GM23338 (cell line): ENCODE measurements at regions not wholly inside any gene's neighbourhood (a gene's known extent, or its start where the extent isn't known, plus 50 kb on each side); places are given as distances from the start of the nearest gene placed in this dataset.
"Not testable (repeated sequence)": the region's sequence is repeated elsewhere in the genome, so short reads cannot be mapped to it uniquely, and the experiment has no call there.

Source experiments
- ATAC-seq: fragments of 200-7000 bp; cut with Tn5 transposase; 3 replicates; pipeline ENCODE4 v1.9.1; 2020
- DNase-seq: peaks from one replicate; pipeline ENCODE4 v3.0.0-alpha.2; 2015; ENCODE audit warnings: low spot score
- H2AFZ ChIP-seq: fragments of 200-600 bp; sonication (generic); 2 replicates; pipeline ENCODE4 v1.8.0; 2016; ENCODE audit warnings: antibody characterized with exemption, mild to moderate bottlenecking, moderate library complexity
- H3F3A ChIP-seq: fragments of 200-600 bp; sonication (generic); replicated peaks from 2 replicates; pipeline ENCODE4 v1.8.0; 2017; ENCODE audit warnings: antibody characterized with exemption, mixed run types, low read depth
- H3K27ac ChIP-seq: fragments of 200-600 bp; sonication (generic); 2 replicates; pipeline ENCODE4 v1.6.1; 2016; ENCODE audit warnings: low read depth
- H3K27me3 ChIP-seq: fragments of 200-600 bp; sonication (generic); 2 replicates; pipeline ENCODE4 v1.8.0; 2016; ENCODE audit warnings: mild to moderate bottlenecking, mixed run types, moderate library complexity; ENCODE audit not compliant: insufficient read depth
- H3K36me3 ChIP-seq: fragments of 200-600 bp; sonication (generic); 2 replicates; pipeline ENCODE4 v1.8.0; 2016; ENCODE audit warnings: mild to moderate bottlenecking; ENCODE audit not compliant: insufficient read depth
- H3K4me1 ChIP-seq: fragments of 200-600 bp; sonication (generic); 2 replicates; pipeline ENCODE4 v1.8.0; 2016; ENCODE audit warnings: mild to moderate bottlenecking, moderate library complexity; ENCODE audit not compliant: insufficient read depth
- H3K4me2 ChIP-seq: fragments of 200-600 bp; sonication (generic); 2 replicates; pipeline ENCODE4 v1.7.1; 2017; ENCODE audit warnings: mixed run types
- H3K4me3 ChIP-seq: fragments of 200-600 bp; sonication (generic); 2 replicates; pipeline ENCODE4 v1.6.1; 2016; ENCODE audit warnings: mixed run types
- H3K79me2 ChIP-seq: fragments of 200-600 bp; sonication (generic); replicated peaks from 2 replicates; pipeline ENCODE4 v1.8.0; 2017; ENCODE audit warnings: mild to moderate bottlenecking; ENCODE audit not compliant: insufficient read depth
- H3K9me2 ChIP-seq: fragments of 200-600 bp; sonication (generic); 2 replicates; pipeline ENCODE4 v1.8.0; 2017; ENCODE audit not compliant: insufficient read depth
- H4K20me1 ChIP-seq: fragments of 200-600 bp; sonication (generic); replicated peaks from 2 replicates; pipeline ENCODE4 v1.8.0; 2017; ENCODE audit warnings: mild to moderate bottlenecking; ENCODE audit not compliant: insufficient read depth
- H3K27ac Mint-ChIP-seq: 2 replicates; pipeline ENCODE4 v1.8.0; 2020; ENCODE audit warnings: inconsistent platforms, mild to moderate bottlenecking, moderate library complexity, mixed read lengths
- H3K27me3 Mint-ChIP-seq: 3 replicates; pipeline ENCODE4 v1.8.0; 2022; ENCODE audit warnings: low read depth, mild to moderate bottlenecking, moderate library complexity, mixed read lengths, inconsistent platforms; ENCODE audit not compliant: insufficient read depth, poor library complexity
- H3K36me3 Mint-ChIP-seq: 3 replicates; pipeline ENCODE4 v1.8.0; 2021; ENCODE audit warnings: low read depth, mild to moderate bottlenecking, inconsistent platforms, moderate library complexity, mixed read lengths
- H3K4me1 Mint-ChIP-seq: 3 replicates; pipeline ENCODE4 v1.8.0; 2020; ENCODE audit warnings: mild to moderate bottlenecking, inconsistent platforms, mixed read lengths
- H3K4me3 Mint-ChIP-seq: 3 replicates; pipeline ENCODE4 v1.8.0; 2021; ENCODE audit warnings: moderate library complexity, mild to moderate bottlenecking, inconsistent platforms, mixed read lengths
- H3K9me3 Mint-ChIP-seq: 3 replicates; pipeline ENCODE4 v1.8.0; 2020; ENCODE audit warnings: moderate library complexity, mild to moderate bottlenecking, inconsistent platforms, mixed read lengths
- CREB1 ChIP-seq: fragments of 250-450 bp; sonication (Bioruptor Pico); IDR thresholded peaks from 2 replicates; pipeline ENCODE4 v1.5.0; 2020; ENCODE audit warnings: low read depth, mild to moderate bottlenecking, moderate library complexity
- ZNF331 ChIP-seq: fragments of 250-450 bp; sonication (Bioruptor Pico); IDR thresholded peaks from 2 replicates; pipeline ENCODE4 v1.5.0; 2020; ENCODE audit warnings: low read depth, mild to moderate bottlenecking, moderate library complexity

DNA sequence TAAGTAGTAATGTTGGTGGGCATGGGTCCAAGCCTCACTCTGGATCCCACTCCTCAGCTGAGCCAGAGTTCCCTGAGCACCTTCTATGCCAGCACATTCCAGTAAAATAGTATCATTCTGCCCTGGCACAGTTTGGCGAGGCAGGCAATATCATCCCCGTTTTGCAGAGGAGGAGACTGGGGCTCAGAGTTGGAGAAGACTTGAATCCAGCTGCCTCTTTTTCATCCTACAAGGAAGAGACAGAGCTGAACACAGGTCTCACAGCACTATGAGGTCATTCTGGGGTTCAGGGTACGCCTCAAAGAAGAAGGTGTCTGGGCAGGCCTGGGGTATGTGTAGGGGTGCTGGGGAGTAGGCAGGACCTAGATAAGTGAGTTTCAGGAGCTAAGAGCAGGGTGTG, 103.9 kb upstream of the STX18 start:
- no peak overlapping the region for H3K27ac Mint-ChIP-seq
- Histone ChIP-seq H3K36me3 (no peaks in the 10 kb centered on the region), H3K4me1 (peaks cover 25% of the 10 kb centered on the region), H3K4me3 (no peak overlapping the region), H3K79me2 (no peaks in the 10 kb centered on the region), H3K27me3 (no peaks in the 10 kb centered on the region), H3K27ac (no peak overlapping the region), H3K4me2 (no peak overlapping the region), H2AFZ (no peak overlapping the region), H3F3A (0 out of 2 replicates have a peak, but pooled peaks cover 9% of the 10 kb centered on the region), H3K9me2 (no peaks in the 10 kb centered on the region), H4K20me1 (no peaks in the 10 kb centered on the region; the same call in 1 of the 2 replicates)
- no peak overlapping the region for H3K4me3 Mint-ChIP-seq
- no peaks in the 10 kb centered on the region for H3K9me3 Mint-ChIP-seq
- DNase-seq = no peak
- TF ChIP-seq ZNF331 (CRISPR knock-in tag) = no peak
- H3K36me3 Mint-ChIP-seq = peaks cover 4% of the 10 kb centered on the region; the same call in 2 of the 3 replicates
- no peak for ATAC-seq
- peaks cover 15% of the 10 kb centered on the region for H3K27me3 Mint-ChIP-seq
- H3K4me1 Mint-ChIP-seq = peaks cover 27% of the 10 kb centered on the region

DNA sequence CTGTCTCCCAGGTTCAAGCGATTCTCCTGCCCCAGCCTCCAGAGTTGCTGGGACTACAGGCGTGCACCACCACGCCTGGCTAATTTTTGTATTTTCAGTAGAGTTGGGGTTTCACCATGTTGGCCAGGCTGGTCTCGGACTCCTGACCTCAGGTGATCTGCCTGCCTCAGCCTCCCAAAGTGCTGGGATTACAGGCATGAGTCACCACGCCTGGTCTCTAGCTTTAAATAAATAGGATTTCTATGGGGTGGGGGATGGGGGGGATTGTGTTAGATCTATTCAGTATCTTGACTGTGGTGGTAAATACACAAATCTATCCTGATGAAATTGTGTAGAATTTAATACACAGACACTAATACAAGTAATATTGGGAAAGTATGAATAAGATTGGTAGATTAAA, 102.4 kb upstream of the STX18 start:
- H3K27me3 Mint-ChIP-seq = peaks cover 15% of the 10 kb centered on the region
- H3K27me3 ChIP-seq = not testable (repeated sequence)

DNA sequence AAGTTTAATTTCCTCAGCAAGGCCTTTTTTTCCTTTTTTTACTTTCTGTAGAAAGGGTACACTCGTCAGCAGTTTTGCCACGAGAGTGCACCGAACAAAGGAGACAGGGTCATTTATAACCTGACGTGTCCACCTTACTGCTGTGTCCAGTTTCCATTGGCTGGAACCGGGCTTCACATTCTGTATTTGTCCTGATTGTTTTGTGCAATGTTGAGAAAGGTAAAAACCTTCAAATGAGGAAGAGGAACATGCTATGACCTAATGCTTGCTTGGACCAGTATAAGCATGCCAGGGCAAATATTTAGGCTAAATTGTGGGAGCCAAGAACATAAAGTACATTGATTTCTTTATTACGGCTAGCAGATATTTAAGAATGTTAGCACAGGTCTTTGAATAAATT, 101.9 kb upstream of the STX18 start:
- H3K79me2 ChIP-seq, H3F3A ChIP-seq, H3K9me2 ChIP-seq, H3K4me2 ChIP-seq, H4K20me1 ChIP-seq, H3K9me3 Mint-ChIP-seq, H3K27ac ChIP-seq, H3K4me3 ChIP-seq, H3K27ac Mint-ChIP-seq, DNase-seq, H2AFZ ChIP-seq, H3K4me3 Mint-ChIP-seq, H3K36me3 ChIP-seq, H3K27me3 ChIP-seq, ATAC-seq: not testable (repeated sequence)
- peaks cover 19% of the 10 kb centered on the region for H3K27me3 Mint-ChIP-seq
- peaks cover 12% of the 10 kb centered on the region for H3K36me3 Mint-ChIP-seq
- H3K4me1 Mint-ChIP-seq = peaks cover 42% of the 10 kb centered on the region
- H3K4me1 ChIP-seq = peaks cover 31% of the 10 kb centered on the region

More for the DNA sequence above, 102.4 kb upstream of the STX18 start:
- H3K36me3 ChIP-seq, H3F3A ChIP-seq, H3K4me3 Mint-ChIP-seq, H3K9me2 ChIP-seq, H3K27ac ChIP-seq, H4K20me1 ChIP-seq, ATAC-seq, H3K9me3 Mint-ChIP-seq, DNase-seq, H2AFZ ChIP-seq, H3K36me3 Mint-ChIP-seq, H3K4me2 ChIP-seq, H3K79me2 ChIP-seq, H3K27ac Mint-ChIP-seq, H3K4me3 ChIP-seq: not testable (repeated sequence)
- H3K4me1 ChIP-seq = peaks cover 31% of the 10 kb centered on the region
- peaks cover 38% of the 10 kb centered on the region for H3K4me1 Mint-ChIP-seq

DNA sequence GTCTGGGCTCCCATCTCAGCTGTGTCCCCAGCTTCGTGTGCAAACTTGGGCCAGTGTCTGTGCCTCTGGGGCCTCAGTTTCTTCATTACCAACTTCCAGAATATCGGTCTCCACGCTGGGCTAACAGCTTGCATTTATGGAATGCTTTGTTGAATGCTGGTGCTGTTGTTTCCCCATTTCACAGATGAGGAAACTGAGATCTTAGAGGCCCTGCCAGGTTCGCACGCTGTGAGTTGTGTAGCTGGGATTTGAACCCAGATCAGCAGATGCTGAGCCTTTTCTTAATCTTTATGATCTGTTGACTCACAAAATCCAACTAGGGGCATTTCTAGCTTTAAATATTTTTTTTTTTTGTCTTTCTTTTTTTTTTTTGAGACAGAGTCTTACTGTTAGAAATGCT, 101.5 kb upstream of the STX18 start:
- Histone ChIP-seq H2AFZ (no peak overlapping the region), H3K4me3 (no peak overlapping the region), H3K4me1 (peaks cover 31% of the 10 kb centered on the region), H3F3A (0 out of 2 replicates have a peak, but pooled peaks cover 10% of the 10 kb centered on the region), H4K20me1 (no peaks in the 10 kb centered on the region; the same call in 1 of the 2 replicates), H3K27ac (no peak overlapping the region), H3K79me2 (no peaks in the 10 kb centered on the region), H3K4me2 (no peak overlapping the region), H3K27me3 (no peaks in the 10 kb centered on the region), H3K9me2 (0 out of 2 replicates have a peak, but pooled peaks cover 9% of the 10 kb centered on the region), H3K36me3 (no peaks in the 10 kb centered on the region)
- peaks cover 6% of the 10 kb centered on the region; the same call in 2 of the 3 replicates for H3K9me3 Mint-ChIP-seq
- no peak overlapping the region for H3K4me3 Mint-ChIP-seq
- TF ChIP-seq CREB1 (CRISPR knock-in tag) = no peak
- TF ChIP-seq ZNF331 (CRISPR knock-in tag) = no peak
- H3K36me3 Mint-ChIP-seq = peaks cover 13% of the 10 kb centered on the region
- no peak overlapping the region for H3K27ac Mint-ChIP-seq
- no peak for ATAC-seq
- peaks cover 19% of the 10 kb centered on the region for H3K27me3 Mint-ChIP-seq
- DNase-seq = no peak
- peaks cover 42% of the 10 kb centered on the region for H3K4me1 Mint-ChIP-seq
